ENCODE measurements at regions not wholly inside any gene's neighbourhood (a gene's known extent, or its start where the extent isn't known, plus 50 kb on each side); places are given as distances from the start of the nearest gene placed in this dataset.
A peak's percentile ranks its signal among the peaks of the same experiment; 100 is the strongest.

DNA sequence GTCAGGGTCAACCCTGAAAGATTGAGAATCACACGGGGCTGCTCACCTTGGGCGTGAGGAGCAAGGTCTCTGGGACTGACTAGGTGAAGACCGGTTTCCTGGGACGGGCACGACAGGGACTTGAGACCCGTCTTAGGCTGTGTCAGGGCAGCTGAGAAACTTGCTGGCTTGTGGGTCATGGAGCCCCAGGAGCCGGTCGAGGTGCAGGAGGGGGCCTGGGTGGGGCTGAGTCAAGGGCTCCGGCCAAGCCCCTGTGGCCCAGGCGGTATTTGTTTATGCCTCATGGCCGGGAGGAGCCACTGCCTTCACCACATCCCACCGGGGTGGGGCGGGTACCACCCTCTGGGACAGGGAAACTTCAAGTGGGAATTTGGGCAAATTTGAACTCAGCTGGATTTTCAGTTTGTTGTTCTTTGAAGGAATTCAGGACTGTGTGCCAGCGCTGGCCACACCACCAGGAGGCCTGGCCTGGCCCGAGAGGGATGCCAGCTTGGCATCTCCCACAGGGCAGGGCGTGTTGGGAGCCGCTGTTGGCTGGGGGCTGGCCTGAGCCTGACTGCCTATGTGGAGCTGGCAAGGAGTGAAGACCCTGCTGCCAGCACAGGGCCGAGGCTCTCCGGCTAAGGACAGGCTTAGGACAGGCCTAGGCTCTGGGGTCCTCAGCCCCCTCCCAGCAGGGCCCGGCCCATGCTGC is 116.1 kb downstream of the METRNL start:
- Mint-ChIP-seq H3K9me3 (ENCODE audit: low read depth) (no peaks in the 10 kb centered on the region), H3K27me3 (no peaks in the 10 kb centered on the region), H3K4me3 (no peak overlapping the region), H3K27ac (peak overlapping the region; percentile 28), H3K4me1 (peaks cover 54% of the 10 kb centered on the region), H3K36me3 (no peaks in the 10 kb centered on the region)
- CTCF ChIA-PET, result interaction anchor here (1.2 kb wide), 1 partner anchor 70 kb away, joined by 3 read pairs; no protein-coding TSS in a partner anchor
- ATAC-seq, result no peak
- no peak for DNase-seq

DNA sequence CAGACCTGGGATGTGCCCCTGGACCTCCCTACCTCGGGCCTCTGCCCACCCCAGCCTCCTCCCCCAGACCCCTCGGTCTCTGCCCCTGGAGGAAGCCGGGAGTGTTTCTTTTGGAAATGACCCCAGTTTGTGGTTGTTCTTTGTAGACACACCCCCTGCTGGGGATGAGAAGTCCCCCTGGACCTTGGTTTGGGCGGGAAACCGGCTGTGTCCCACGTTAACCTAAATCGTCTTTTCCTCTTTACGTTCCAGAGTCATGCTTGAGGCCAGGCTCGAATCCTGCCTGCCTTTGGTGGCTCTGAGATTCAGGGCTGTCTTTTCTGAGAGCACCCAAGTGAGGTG is 116.6 kb downstream of the METRNL start:
- Mint-ChIP-seq H3K36me3 (no peaks in the 10 kb centered on the region), H3K9me3 (ENCODE audit: low read depth) (no peaks in the 10 kb centered on the region), H3K27ac (peak overlapping the region; percentile 43), H3K27me3 (no peaks in the 10 kb centered on the region), H3K4me1 (peaks cover 58% of the 10 kb centered on the region), H3K4me3 (no peak overlapping the region)
- ATAC-seq (no peak), DNase-seq (no peak)
- CTCF ChIA-PET, result interaction anchor here (1.2 kb wide), 1 partner anchor 70 kb away, joined by 3 read pairs; no protein-coding TSS in a partner anchor

DNA sequence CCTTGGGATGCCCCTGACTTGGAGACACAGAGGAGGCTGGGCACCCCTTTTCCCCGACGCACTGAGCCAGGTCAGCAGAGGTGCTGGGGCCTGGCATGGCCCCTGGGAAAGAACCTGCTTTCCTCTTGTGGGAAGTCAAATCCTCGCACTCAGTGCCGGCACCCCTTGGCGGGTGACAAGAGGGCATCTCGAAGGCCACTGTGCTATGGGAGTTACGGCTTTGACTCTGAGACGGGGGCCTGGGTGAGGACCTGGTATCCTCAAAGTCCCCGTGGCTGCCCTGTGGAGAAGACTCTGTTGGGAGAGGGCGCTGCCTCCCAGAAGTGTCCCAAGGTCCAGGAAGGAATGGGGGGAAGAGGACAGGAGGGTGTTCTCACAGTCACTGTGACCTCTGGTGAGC is 117.0 kb downstream of the METRNL start:
- Mint-ChIP-seq H3K4me1 (peaks cover 58% of the 10 kb centered on the region), H3K4me3 (no peak overlapping the region), H3K27me3 (no peaks in the 10 kb centered on the region), H3K9me3 (ENCODE audit: low read depth) (no peaks in the 10 kb centered on the region), H3K27ac (peak overlapping the region; percentile 43), H3K36me3 (no peaks in the 10 kb centered on the region)
- ATAC-seq (no peak), DNase-seq (no peak)
- CTCF ChIA-PET, result no interaction called here

DNA sequence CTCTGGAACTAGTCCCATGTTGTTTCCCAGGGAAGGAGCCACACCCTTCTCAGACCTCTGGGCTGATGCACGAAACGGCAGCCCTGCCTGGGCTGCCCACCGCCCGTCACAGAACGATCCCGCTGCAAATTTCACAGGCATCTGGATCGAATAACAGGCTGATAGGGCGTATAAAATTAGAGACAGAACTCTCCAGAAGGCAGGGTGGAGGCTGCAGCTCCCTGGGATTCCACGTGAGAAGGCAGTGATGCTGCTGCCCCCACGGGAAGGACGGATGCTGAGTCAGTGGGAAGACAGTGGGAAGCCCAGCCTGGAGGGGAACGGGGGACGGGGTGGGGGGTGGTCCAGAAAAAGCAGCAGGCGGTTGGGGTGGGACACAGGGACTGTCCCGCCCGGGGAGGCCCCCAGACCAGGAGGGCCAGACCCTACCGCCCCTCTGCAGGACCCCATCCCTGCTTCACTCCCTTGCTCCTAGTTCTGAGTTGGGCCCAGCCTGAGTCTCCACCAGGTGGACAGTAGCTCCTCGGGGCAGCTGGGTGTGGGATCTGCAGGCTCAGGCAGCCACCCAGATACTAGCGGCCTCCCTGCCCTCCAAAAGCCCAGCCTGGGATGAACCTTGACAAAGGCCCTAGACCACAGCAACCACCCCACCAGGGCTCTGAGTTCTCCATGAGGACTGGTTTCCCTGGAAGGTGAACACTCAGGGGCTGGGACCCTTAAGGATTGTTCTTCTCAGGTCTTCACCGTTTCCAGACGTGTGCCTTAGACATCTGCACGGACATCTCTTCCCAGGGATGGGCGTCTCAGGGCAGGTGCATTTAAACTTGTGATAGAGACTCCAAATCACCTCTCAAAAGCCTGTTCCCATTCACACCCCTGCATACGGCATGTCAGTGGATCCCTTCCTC is 117.8 kb downstream of the METRNL start:
- DNase-seq (no peak), ATAC-seq (no peak)
- Mint-ChIP-seq H3K36me3 (no peaks in the 10 kb centered on the region), H3K4me1 (peaks cover 65% of the 10 kb centered on the region), H3K4me3 (no peak overlapping the region), H3K9me3 (ENCODE audit: low read depth) (no peaks in the 10 kb centered on the region), H3K27me3 (no peaks in the 10 kb centered on the region), H3K27ac (no peak overlapping the region)
- CTCF ChIA-PET, result no interaction called here

DNA sequence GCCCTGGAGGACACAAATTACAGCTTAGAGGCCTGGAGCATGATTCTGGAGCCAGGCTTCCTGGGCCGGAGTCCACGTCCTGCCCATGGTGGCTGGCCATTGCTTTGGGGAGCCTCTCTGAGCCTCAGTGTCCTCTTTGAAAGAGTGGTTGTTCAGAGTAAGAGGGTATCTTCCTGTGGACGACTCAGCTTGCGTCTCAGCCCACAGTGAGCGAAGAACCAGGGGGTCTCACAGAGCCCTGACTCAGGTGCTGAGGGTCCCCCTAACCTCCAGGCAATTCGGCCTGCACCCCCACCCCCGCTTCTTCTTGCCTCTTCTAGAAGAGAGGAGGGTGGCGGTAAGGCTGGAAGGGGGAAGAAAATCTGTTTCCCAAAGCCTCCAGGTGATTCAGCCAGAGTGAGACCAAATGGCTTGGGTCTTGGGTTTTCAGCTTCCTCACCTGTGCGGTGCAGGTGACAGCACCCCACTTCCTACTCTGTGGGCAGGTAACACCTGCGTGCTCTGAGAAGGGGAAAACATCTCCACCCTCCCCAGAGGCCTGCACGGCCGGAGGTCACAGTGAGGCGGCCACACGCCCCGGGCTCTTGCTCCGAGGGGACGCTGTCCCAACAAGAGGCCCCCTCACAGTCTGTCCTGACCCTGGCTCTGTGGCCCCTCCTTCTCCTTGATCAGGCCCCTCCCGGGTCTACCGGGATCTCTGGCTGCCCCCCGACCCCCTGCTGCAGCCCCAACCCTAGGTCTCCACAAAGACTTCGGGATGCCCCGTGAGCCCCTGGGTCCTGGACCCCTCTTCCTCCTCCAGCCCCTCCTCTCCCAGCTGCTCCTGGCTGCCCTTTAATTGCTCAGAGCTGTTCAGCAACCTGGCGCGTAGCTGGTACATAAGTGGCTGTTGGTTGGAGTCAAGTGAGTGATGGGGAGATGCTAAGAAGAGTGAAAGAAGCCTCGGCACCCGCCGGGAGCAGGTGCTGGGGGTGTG is 119.2 kb downstream of the METRNL start:
- Mint-ChIP-seq H3K27ac (peak overlapping the region; percentile 100), H3K4me3 (peak overlapping the region; percentile 74), H3K27me3 (no peaks in the 10 kb centered on the region), H3K9me3 (ENCODE audit: low read depth) (no peaks in the 10 kb centered on the region), H3K4me1 (peaks cover 75% of the 10 kb centered on the region), H3K36me3 (no peaks in the 10 kb centered on the region)
- peak; percentile 4 for ATAC-seq
- CTCF ChIA-PET, result interaction anchor here (1.3 to 3.5 kb wide), 6 partner anchors 110 to 334 kb away, joined by 3 to 28 read pairs (median 5); partner anchors contain the start of gene METRNL
- DNase-seq, result no peak

DNA sequence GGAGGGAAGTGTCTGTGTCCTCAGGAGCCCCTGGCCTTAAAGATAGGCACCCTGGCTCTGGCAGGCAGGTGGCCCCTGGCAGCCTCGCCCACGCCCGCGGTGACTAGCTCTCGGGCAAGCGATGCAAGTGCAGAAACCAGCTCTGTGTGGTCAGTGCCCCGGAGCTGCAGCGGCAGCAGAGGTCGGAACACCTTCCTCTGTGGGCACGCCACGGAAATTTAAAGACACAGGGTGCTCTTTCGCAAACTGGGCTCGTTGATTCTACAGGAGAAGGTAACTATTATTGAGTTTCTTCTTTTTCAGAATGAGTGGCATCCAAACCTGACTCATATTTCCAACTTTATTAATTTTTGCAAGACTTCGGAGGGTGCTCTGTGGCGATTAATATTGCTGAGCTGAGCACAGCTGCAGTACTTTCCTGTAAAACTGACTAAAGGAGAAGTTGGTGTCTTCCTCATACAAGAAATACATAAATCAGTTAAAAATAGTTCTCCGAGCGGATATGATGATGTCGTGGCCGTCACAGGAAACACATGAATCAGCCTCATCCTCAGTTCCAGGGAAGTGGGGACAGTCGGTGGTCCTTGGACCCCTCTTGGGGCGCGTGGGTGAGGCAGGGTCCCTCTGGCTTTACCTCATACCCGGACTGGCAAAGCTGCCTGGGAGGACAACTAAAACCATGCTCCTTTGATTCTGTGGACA is 120.2 kb downstream of the METRNL start:
- peak; percentile 52 for ATAC-seq
- H3K4me1 Mint-ChIP-seq, result peaks cover 73% of the 10 kb centered on the region
- DNase-seq, result peak; percentile 86
- peak overlapping the region; percentile 100 for H3K27ac Mint-ChIP-seq
- H3K4me3 Mint-ChIP-seq, result peak overlapping the region; percentile 74
- H3K27me3 Mint-ChIP-seq, result no peaks in the 10 kb centered on the region
- CTCF ChIA-PET, result interaction anchor here (0.8 to 4.6 kb wide), 16 partner anchors 53 to 425 kb away, joined by 3 to 37 read pairs (median 4); partner anchors contain the start of gene METRNL
- no peaks in the 10 kb centered on the region for H3K9me3 Mint-ChIP-seq (ENCODE audit: low read depth)
- H3K36me3 Mint-ChIP-seq, result no peaks in the 10 kb centered on the region

DNA sequence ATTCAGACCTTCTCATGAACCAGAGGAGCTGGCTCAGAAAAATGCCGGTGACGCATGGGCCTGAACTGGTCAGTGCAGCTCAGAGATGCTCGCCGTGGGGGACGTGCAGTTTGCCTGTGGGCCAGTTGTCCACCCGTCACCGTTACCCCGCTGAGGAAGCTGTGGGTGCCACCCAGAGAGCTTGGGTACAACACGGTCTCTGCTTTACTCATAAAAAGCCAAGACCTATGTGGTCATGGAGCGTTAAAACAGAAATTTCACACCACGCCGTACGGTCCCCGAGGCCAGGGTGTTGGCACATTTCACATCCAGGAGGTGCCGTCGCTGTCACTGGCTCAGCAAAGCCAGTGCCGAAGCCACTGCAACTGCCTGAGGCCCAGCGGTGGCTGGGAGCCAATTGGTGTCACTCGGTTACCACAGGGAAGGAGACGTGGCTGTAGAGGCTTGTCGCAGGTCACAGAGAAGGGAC is 120.9 kb downstream of the METRNL start:
- H3K4me3 Mint-ChIP-seq, result peak overlapping the region; percentile 74
- peak overlapping the region; percentile 100 for H3K27ac Mint-ChIP-seq
- no peaks in the 10 kb centered on the region for H3K9me3 Mint-ChIP-seq (ENCODE audit: low read depth)
- H3K27me3 Mint-ChIP-seq, result no peaks in the 10 kb centered on the region
- peaks cover 69% of the 10 kb centered on the region for H3K4me1 Mint-ChIP-seq
- H3K36me3 Mint-ChIP-seq, result no peaks in the 10 kb centered on the region
- CTCF ChIA-PET, result interaction anchor here (0.7 to 4.6 kb wide), 24 partner anchors 16 to 425 kb away, joined by 3 to 37 read pairs (median 4); partner anchors contain the start of gene METRNL
- peak; percentile 78 for ATAC-seq
- peak; percentile 93 for DNase-seq

DNA sequence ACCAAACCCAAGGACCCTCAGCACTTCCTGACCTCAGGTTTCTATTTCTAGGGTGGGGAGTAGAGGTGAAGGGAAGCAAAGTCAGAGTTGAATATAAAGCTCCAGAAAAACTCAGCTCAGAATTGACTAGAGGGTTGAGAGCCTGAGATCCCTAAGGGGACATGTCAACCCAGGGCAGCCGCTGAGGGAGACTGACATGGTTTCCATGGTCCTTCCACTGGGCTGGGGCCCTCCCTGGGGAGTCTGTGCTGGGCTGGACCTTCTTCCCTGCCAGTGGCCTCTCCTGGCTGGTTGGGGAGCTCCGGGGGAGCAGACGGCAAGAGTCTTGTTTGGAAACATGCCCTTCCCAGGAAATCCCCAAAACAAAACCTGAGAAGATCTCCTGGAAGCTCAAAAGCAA is 121.3 kb downstream of the METRNL start:
- DNase-seq (no peak), ATAC-seq (no peak)
- H3K27ac Mint-ChIP-seq, result peak overlapping the region; percentile 100
- no peaks in the 10 kb centered on the region for H3K9me3 Mint-ChIP-seq (ENCODE audit: low read depth)
- H3K4me3 Mint-ChIP-seq, result peak overlapping the region; percentile 74
- H3K36me3 Mint-ChIP-seq, result no peaks in the 10 kb centered on the region
- no peaks in the 10 kb centered on the region for H3K27me3 Mint-ChIP-seq
- H3K4me1 Mint-ChIP-seq, result peaks cover 68% of the 10 kb centered on the region
- CTCF ChIA-PET, result interaction anchor here (0.7 to 4.6 kb wide), 23 partner anchors 17 to 609 kb away, joined by 3 to 37 read pairs (median 4); partner anchors contain the start of gene METRNL

DNA sequence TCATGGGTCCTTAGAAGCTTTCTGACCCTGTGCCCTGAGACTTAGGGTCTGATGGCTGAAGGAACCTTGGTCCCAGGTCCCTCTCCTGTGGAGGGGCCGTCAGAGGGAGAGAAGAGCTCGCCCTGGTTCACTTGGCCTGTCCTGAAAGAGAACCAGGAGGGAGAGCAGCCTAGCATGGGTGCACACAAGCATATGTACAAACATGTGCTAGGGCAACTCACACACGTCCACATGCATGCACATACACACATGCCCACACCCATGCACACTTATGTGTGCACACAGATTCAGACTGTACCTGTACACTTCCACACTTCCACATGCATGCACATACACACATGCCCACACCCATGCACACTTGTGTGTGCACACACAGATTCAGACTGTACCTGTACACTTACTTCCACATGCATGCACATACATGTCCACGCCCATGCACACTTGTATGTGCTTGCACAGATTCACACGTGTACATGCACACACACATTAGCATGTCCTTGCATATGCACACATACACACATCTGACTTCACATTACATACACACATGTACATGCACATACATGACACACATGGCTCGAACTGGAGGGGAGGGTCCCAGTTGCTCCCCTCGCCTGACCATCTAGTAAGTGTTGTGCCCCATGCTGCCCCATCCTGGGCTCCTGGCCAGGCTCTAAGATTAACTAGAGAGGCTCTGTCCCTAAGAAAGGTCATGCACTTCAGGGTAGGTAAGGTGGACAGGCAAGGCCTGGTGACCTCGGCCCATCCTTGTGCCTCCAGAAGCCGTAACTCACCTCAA is 122.0 kb downstream of the METRNL start:
- DNase-seq, result no peak
- Mint-ChIP-seq H3K9me3 (ENCODE audit: low read depth) (no peaks in the 10 kb centered on the region), H3K27me3 (no peaks in the 10 kb centered on the region), H3K27ac (peak overlapping the region; percentile 100), H3K4me1 (peaks cover 71% of the 10 kb centered on the region), H3K4me3 (no peak overlapping the region), H3K36me3 (no peaks in the 10 kb centered on the region)
- ATAC-seq, result no peak
- CTCF ChIA-PET, result interaction anchor here (0.7 to 4.6 kb wide), 26 partner anchors 17 to 610 kb away, joined by 3 to 37 read pairs (median 4); partner anchors contain the start of gene METRNL

DNA sequence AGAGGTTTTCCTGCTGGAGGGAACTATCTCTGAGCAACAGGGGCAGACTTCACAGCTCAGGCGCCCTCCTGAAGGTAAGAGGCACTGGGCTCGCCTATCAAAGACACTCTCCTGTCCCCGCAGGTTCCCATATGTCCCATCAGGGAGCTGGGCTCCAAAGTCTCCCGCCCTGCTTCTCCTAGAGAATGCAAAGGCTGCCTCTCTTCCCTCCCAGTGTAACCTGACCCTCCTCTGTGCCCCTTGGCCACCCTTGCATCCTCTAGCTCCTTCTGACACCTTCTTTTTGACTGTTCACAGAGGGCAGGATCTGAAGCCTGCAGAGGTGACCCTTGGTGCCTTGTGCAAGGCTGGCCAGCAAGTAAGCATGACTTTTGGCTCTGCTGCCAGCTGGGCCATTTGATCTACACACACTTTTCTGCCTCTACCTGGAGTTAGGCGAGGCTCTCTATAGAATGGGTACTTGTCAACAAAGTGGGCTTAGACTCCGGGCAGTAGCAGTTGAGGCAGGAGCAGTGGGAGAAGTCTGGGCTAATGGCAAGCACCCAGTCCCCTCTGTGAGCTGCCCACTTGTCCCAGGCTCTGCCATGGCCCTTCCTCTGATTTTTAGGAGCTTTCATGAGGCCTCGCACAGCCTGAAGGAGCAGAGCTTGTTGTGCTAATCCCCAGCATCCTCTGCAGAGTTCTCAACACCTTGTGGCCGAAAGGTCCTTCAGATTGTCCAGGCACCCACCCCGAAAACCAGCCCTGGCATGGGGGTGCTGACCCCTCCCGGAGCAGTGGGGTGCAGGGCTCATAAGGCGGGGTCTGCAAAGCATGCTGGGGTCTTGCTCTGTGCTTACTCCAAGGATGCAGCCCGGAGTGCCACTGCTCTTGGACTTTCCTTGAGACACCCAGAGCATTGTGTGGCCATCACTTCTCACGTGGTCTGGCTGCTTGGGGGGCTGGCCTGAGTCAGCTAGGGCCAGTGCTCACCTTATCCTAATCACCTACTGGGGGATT is 122.9 kb downstream of the METRNL start:
- peaks cover 69% of the 10 kb centered on the region for H3K4me1 Mint-ChIP-seq

More for the DNA sequence above, 122.9 kb downstream of the METRNL start:
- peak overlapping the region; percentile 35 for H3K27ac Mint-ChIP-seq
- DNase-seq (no peak), ATAC-seq (no peak)
- no peak overlapping the region for H3K4me3 Mint-ChIP-seq
- CTCF ChIA-PET, result interaction anchor here (0.8 to 4.6 kb wide), 14 partner anchors 64 to 534 kb away, joined by 3 to 37 read pairs (median 4); no protein-coding TSS in a partner anchor
- H3K36me3 Mint-ChIP-seq, result no peaks in the 10 kb centered on the region
- no peaks in the 10 kb centered on the region for H3K9me3 Mint-ChIP-seq (ENCODE audit: low read depth)
- no peaks in the 10 kb centered on the region for H3K27me3 Mint-ChIP-seq

All from activated CD8-positive, alpha-beta memory T cell treated with anti-CD3 and anti-CD28 coated beads, Interleukin-2, amount 10 ng/mL, durations not matched to agents 7 days and 5 days (primary cell).